Neutrophil (primary cell): ENCODE measurements at regions not wholly inside any gene's neighbourhood (a gene's known extent, or its start where the extent isn't known, plus 50 kb on each side); places are given as distances from the start of the nearest gene placed in this dataset.

Experiments used
- H3K27ac ChIP-seq: fragments of 200-600 bp; sonication (generic); 2 replicates; pipeline ENCODE4 v1.5.1; 2016; ENCODE audit warnings: mild to moderate bottlenecking, moderate library complexity
- H3K27me3 ChIP-seq: fragments of 200-600 bp; sonication (generic); 2 replicates; pipeline ENCODE4 v1.6.0; 2016; ENCODE audit warnings: mild to moderate bottlenecking
- H3K36me3 ChIP-seq: fragments of 200-600 bp; sonication (generic); 2 replicates; pipeline ENCODE4 v1.5.1; 2017
- H3K4me1 ChIP-seq, 2 experiments: fragments of 200-600 bp in 1 of 2; sonication (generic) in 1 of 2; 1 replicate in 1 of 2; 2 replicates in 1 of 2; pipeline versions ENCODE4 v1.5.1 to v1.6.1; 2013 to 2016; ENCODE audit warnings: low read depth in 1 of 2, low read length in 1 of 2, mild to moderate bottlenecking in 1 of 2, moderate library complexity in 1 of 2; ENCODE audit not compliant: control insufficient read depth in 1 of 2, insufficient read depth in 1 of 2
- H3K4me3 ChIP-seq, 2 experiments: fragments of 200-600 bp in 1 of 2; sonication (generic) in 1 of 2; 1 replicate in 1 of 2; 2 replicates in 1 of 2; pipeline ENCODE4 v1.5.1; 2013 to 2016; ENCODE audit warnings: low read depth in 1 of 2, low read length in 1 of 2, mild to moderate bottlenecking in 1 of 2, moderate library complexity in 1 of 2
- H3K9me3 ChIP-seq: fragments of 200-600 bp; sonication (generic); 2 replicates; pipeline ENCODE4 v1.5.1; 2016
- CTCF ChIP-seq: fragments of 200-600 bp; sonication (generic); IDR thresholded peaks from 2 replicates; pipeline ENCODE4 v1.5.1; 2016; ENCODE audit warnings: antibody characterized with exemption

- H3K4me1 ChIP-seq = no peaks in the 10 kb centered on the region
- no peaks in the 10 kb centered on the region for H3K9me3 ChIP-seq
- H3K27me3 ChIP-seq = no peaks in the 10 kb centered on the region
- no peak overlapping the region for H3K4me3 ChIP-seq
- H3K27ac ChIP-seq = no peak overlapping the region
- H3K36me3 ChIP-seq = no peaks in the 10 kb centered on the region
- TF ChIP-seq CTCF = no peak
Measured at GRCh38 chr4:131430302-131430701, 1718.8 kb upstream of the PCDH10 start.

- H3K27ac ChIP-seq = no peak overlapping the region
- no peaks in the 10 kb centered on the region for H3K27me3 ChIP-seq
- H3K4me1 ChIP-seq = no peaks in the 10 kb centered on the region
- TF ChIP-seq CTCF = no peak
- no peaks in the 10 kb centered on the region for H3K9me3 ChIP-seq
- no peak overlapping the region for H3K4me3 ChIP-seq
- no peaks in the 10 kb centered on the region for H3K36me3 ChIP-seq
Measured at GRCh38 chr4:131441004-131441688, 1707.9 kb upstream of the PCDH10 start.

GRCh38 chr4:131447883-131448282, 1701.2 kb upstream of the PCDH10 start:
- Histone ChIP-seq H3K4me3 (no peak overlapping the region), H3K36me3 (no peaks in the 10 kb centered on the region), H3K4me1 (no peaks in the 10 kb centered on the region), H3K27ac (no peak overlapping the region), H3K27me3 (no peaks in the 10 kb centered on the region), H3K9me3 (no peaks in the 10 kb centered on the region)
- no peak for TF ChIP-seq CTCF

- H3K4me1 ChIP-seq = no peaks in the 10 kb centered on the region
- no peaks in the 10 kb centered on the region for H3K36me3 ChIP-seq
- no peak overlapping the region for H3K27ac ChIP-seq
- no peaks in the 10 kb centered on the region for H3K9me3 ChIP-seq
- TF ChIP-seq CTCF = no peak
- no peak overlapping the region for H3K4me3 ChIP-seq
- no peaks in the 10 kb centered on the region for H3K27me3 ChIP-seq
Measured at GRCh38 chr4:131450572-131451209, 1698.4 kb upstream of the PCDH10 start.

- no peak overlapping the region for H3K27ac ChIP-seq
- no peaks in the 10 kb centered on the region for H3K36me3 ChIP-seq
- peaks cover 4% of the 10 kb centered on the region for H3K9me3 ChIP-seq
- no peak overlapping the region for H3K4me3 ChIP-seq
- H3K4me1 ChIP-seq = no peaks in the 10 kb centered on the region
- TF ChIP-seq CTCF = no peak
- no peaks in the 10 kb centered on the region for H3K27me3 ChIP-seq
Measured at GRCh38 chr4:131459430-131460101, 1689.5 kb upstream of the PCDH10 start.
